PC-3 (cell line): ENCODE measurements at regions not wholly inside any gene's neighbourhood (a gene's known extent, or its start where the extent isn't known, plus 50 kb on each side); places are given as distances from the start of the nearest gene placed in this dataset.

Experiments used
- ATAC-seq: fragments of 200-7000 bp; cut with Tn5 transposase; 2 replicates; pipeline ENCODE4 v1.9.1; 2020; ENCODE audit warnings: mild to moderate bottlenecking, moderate library complexity
- BruUV-seq: library from RNA; stranded (reverse); fragments of 400-500 nt; replicated peaks from 2 replicates; lab custom pipeline; 2021; lab: Mats Ljungman, UMichigan
- CTCF ChIA-PET: fragments of 300-600 bp; sonication (Branson Sonifier 250); formaldehyde crosslinking; loops from one replicate; lab custom pipeline; 2022; ENCODE audit warnings: antibody characterized with exemption; lab: Charles Lee
- POLR2A ChIA-PET: fragments of 300-600 bp; sonication (Branson Sonifier 250); formaldehyde crosslinking; loops from one replicate; lab custom pipeline; 2022; ENCODE audit warnings: antibody characterized with exemption; ENCODE audit not compliant: unreplicated experiment; lab: Charles Lee
- DNase-seq: peaks from one replicate; pipeline ENCODE4 v3.0.0-alpha.2; 2015
- H2AFZ ChIP-seq: fragments of 300-600 bp; sonication (generic); 2 replicates; pipeline ENCODE4 v1.6.0; 2016; ENCODE audit warnings: antibody characterized with exemption, low read length
- H3F3A ChIP-seq: fragments of 300-600 bp; sonication (generic); one replicate; pipeline ENCODE4 v1.6.0; 2017; ENCODE audit warnings: antibody characterized with exemption, low read length, control low read depth, mild to moderate bottlenecking; ENCODE audit not compliant: unreplicated experiment
- H3K27ac ChIP-seq: fragments of 300-600 bp; sonication (generic); 2 replicates; pipeline ENCODE4 v1.5.1; 2016; ENCODE audit warnings: mild to moderate bottlenecking, low read length
- H3K27me3 ChIP-seq: fragments of 300-600 bp; sonication (generic); 2 replicates; pipeline ENCODE4 v1.6.1; 2016; ENCODE audit warnings: low read length, mixed read lengths
- H3K36me3 ChIP-seq: fragments of 300-600 bp; sonication (generic); 2 replicates; pipeline ENCODE4 v1.6.1; 2016; ENCODE audit warnings: low read depth, mixed run types, low read length, mixed read lengths
- H3K4me1 ChIP-seq: fragments of 300-600 bp; sonication (generic); 2 replicates; pipeline ENCODE4 v1.5.1; 2016; ENCODE audit warnings: low read length; ENCODE audit not compliant: insufficient read depth
- H3K4me2 ChIP-seq: fragments of 300-600 bp; sonication (generic); 2 replicates; pipeline ENCODE4 v1.6.0; 2016; ENCODE audit warnings: low read length
- H3K4me3 ChIP-seq: fragments of 300-600 bp; sonication (generic); 2 replicates; pipeline ENCODE4 v1.5.1; 2016; ENCODE audit warnings: mild to moderate bottlenecking, low read length, mixed read lengths
- H3K79me2 ChIP-seq: fragments of 300-600 bp; sonication (generic); 2 replicates; pipeline ENCODE4 v1.6.1; 2017; ENCODE audit warnings: low read length, mixed read lengths
- H3K9ac ChIP-seq: fragments of 300-600 bp; sonication (generic); 2 replicates; pipeline ENCODE4 v1.6.0; 2016; ENCODE audit warnings: mild to moderate bottlenecking, low read length
- H3K9me2 ChIP-seq: fragments of 300-600 bp; sonication (generic); replicated peaks from 2 replicates; pipeline ENCODE4 v1.6.1; 2016; ENCODE audit warnings: mixed run types, low read length, mixed read lengths
- H3K9me3 ChIP-seq: fragments of 300-600 bp; sonication (generic); 2 replicates; pipeline ENCODE4 v1.6.1; 2016; ENCODE audit warnings: low read length, mixed read lengths
- H4K20me1 ChIP-seq: fragments of 300-600 bp; sonication (generic); 2 replicates; pipeline ENCODE4 v1.6.1; 2016; ENCODE audit warnings: low read length, mixed read lengths
- CTCF ChIP-seq: fragments of 300-600 bp; sonication (generic); conservative IDR thresholded peaks from 2 replicates; pipeline ENCODE4 v1.5.1; 2017; ENCODE audit warnings: antibody characterized with exemption, low read depth, mild to moderate bottlenecking, low read length
- EZH2 ChIP-seq: fragments of 300-600 bp; sonication (generic); IDR thresholded peaks from one replicate; pipeline ENCODE4 v1.6.1; 2017; ENCODE audit warnings: antibody characterized with exemption, mild to moderate bottlenecking, low read length; ENCODE audit not compliant: unreplicated experiment
- EZH2phosphoT487 ChIP-seq: fragments of 300-600 bp; sonication (generic); IDR thresholded peaks from 2 replicates; pipeline ENCODE4 v1.6.1; 2018; ENCODE audit warnings: mild to moderate bottlenecking, antibody characterized with exemption, low read length, borderline replicate concordance
- intact Hi-C: fragments of 100-400 bp; cut with micrococcal nuclease; formaldehyde crosslinking; loops from 2 replicates; pipeline ENCODE4 v1.9.0; 2023

DNA sequence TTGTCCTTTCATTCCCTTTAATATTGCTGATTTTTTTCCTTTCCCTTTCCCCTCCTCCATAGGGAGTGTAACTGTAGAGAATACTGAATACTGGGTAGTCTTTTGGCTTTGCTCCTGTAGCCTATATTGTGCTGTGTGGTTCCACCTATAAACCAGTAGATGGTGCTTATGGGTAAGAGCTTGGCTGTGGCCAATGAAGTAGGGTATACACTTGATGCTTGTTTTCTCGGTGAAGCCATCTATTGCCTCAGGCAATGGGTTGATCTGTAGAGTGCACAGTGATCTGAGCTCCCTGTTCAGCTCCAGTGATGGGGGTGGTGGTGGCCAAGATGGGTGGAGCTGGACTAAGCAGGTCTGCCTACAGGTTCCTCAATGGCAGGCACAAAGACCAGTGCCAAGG is 203.3 kb upstream of the IMPG1 start:
- Histone ChIP-seq H3K27ac (no peak overlapping the region), H3K79me2 (no peaks in the 10 kb centered on the region), H2AFZ (no peak overlapping the region), H3K9me3 (no peaks in the 10 kb centered on the region), H3K9ac (no peak overlapping the region), H3K27me3 (no peaks in the 10 kb centered on the region), H4K20me1 (no peaks in the 10 kb centered on the region), H3K36me3 (no peaks in the 10 kb centered on the region), H3F3A (no peaks in the 10 kb centered on the region), H3K4me3 (no peak overlapping the region), H3K4me1 (no peaks in the 10 kb centered on the region), H3K9me2 (no peaks in the 10 kb centered on the region), H3K4me2 (no peak overlapping the region)
- CTCF ChIA-PET: no interaction called here
- no peak for ATAC-seq
- DNase-seq: peak; percentile 1
- TF ChIP-seq EZH2 (no peak), EZH2phosphoT487 (no peak)
- POLR2A ChIA-PET: no interaction called here
- no TSS peak for BruUV-seq
- intact Hi-C loops: no loop called here

- DNase-seq: peak; percentile 28
- Histone ChIP-seq H3K79me2 (no peaks in the 10 kb centered on the region), H3K27me3 (no peaks in the 10 kb centered on the region), H3K9me3 (no peaks in the 10 kb centered on the region), H3K4me1 (no peaks in the 10 kb centered on the region), H3K4me3 (no peak overlapping the region), H3K9me2 (no peaks in the 10 kb centered on the region), H3K4me2 (no peak overlapping the region), H4K20me1 (no peaks in the 10 kb centered on the region), H3K9ac (no peak overlapping the region), H3F3A (no peaks in the 10 kb centered on the region), H3K36me3 (no peaks in the 10 kb centered on the region), H2AFZ (no peak overlapping the region), H3K27ac (no peak overlapping the region)
- ChIA-PET CTCF (no interaction called here), POLR2A (no interaction called here)
- ATAC-seq: no peak
- intact Hi-C loops: no loop called here
- no TSS peak for BruUV-seq
- no peak for TF ChIP-seq EZH2phosphoT487
- no peak for TF ChIP-seq EZH2
- no peak for TF ChIP-seq CTCF
Measured at GRCh38 chr6:76264468-76264867, 192.0 kb upstream of the IMPG1 start.

DNA sequence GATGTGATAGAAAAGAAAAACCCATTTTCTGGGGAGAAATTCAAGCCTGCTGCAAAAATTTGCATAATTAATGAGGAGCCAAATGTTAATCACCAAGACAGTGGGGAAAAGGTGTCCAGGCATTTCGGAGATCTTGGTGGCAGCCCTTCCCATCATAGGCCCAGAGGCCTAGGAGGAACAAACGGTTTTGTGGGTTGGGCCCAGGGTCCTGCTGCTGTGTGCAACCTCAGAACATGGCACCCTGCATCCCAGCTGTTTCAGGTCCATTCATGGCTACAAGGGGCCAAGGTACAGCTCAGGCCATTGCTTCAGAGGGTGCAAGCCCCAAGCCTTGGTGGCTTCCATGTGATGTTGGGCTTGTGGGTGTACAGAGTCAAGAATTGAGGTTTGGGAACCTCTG is 189.8 kb upstream of the IMPG1 start:
- Histone ChIP-seq H3K9me3 (no peaks in the 10 kb centered on the region), H3K4me1 (no peaks in the 10 kb centered on the region), H3K4me3 (no peak overlapping the region), H3K9ac (no peak overlapping the region), H3K9me2 (no peaks in the 10 kb centered on the region), H3K27me3 (no peaks in the 10 kb centered on the region), H3K79me2 (no peaks in the 10 kb centered on the region), H3K36me3 (no peaks in the 10 kb centered on the region), H3K27ac (no peak overlapping the region), H3F3A (no peaks in the 10 kb centered on the region), H2AFZ (no peak overlapping the region), H4K20me1 (no peaks in the 10 kb centered on the region), H3K4me2 (no peak overlapping the region)
- no peak for DNase-seq
- no TSS peak for BruUV-seq
- CTCF ChIA-PET: no interaction called here
- intact Hi-C loops: no loop called here
- ATAC-seq: no peak
- POLR2A ChIA-PET: no interaction called here
- TF ChIP-seq CTCF (no peak), EZH2 (no peak)
